GM12874 (cell line): ENCODE measurements at regions not wholly inside any gene's neighbourhood (a gene's known extent, or its start where the extent isn't known, plus 50 kb on each side); places are given as distances from the start of the nearest gene placed in this dataset.

Experiments used
- CTCF ChIP-seq: IDR thresholded peaks from 2 replicates; pipeline ENCODE4 v1.5.1; 2011; ENCODE audit warnings: low read depth, mild to moderate bottlenecking, control low read depth, low read length, moderate library complexity; ENCODE audit not compliant: insufficient read depth

GRCh38 chr18:67995769-67996168, 479.2 kb upstream of the DSEL start:
- no peak for TF ChIP-seq CTCF

GRCh38 chr18:67980241-67980640, 463.7 kb upstream of the DSEL start:
- TF ChIP-seq CTCF: no peak

GRCh38 chr18:67977067-67977616, 460.6 kb upstream of the DSEL start:
- TF ChIP-seq CTCF: no peak

GRCh38 chr18:67973916-67974315, 457.4 kb upstream of the DSEL start:
- TF ChIP-seq CTCF: no peak

GRCh38 chr18:67969458-67969857, 452.9 kb upstream of the DSEL start:
- no peak for TF ChIP-seq CTCF

- no peak for TF ChIP-seq CTCF
Measured at GRCh38 chr18:67966224-67966623, 449.7 kb upstream of the DSEL start.

GRCh38 chr18:67964462-67964861, 447.9 kb upstream of the DSEL start:
- TF ChIP-seq CTCF: no peak
